HG03135 (cell line): ENCODE measurements at regions not wholly inside any gene's neighbourhood (a gene's known extent, or its start where the extent isn't known, plus 50 kb on each side); places are given as distances from the start of the nearest gene placed in this dataset.
"Not testable (repeated sequence)": the region's sequence is repeated elsewhere in the genome, so short reads cannot be mapped to it uniquely, and the experiment has no call there.

ENCODE experiments used
- ATAC-seq: cut with Tn5 transposase; IDR thresholded peaks from one replicate; pipeline ENCODE4 v1.9.1; 2021; ENCODE audit warnings: mild to moderate bottlenecking, moderate library complexity; ENCODE audit not compliant: unreplicated experiment

DNA sequence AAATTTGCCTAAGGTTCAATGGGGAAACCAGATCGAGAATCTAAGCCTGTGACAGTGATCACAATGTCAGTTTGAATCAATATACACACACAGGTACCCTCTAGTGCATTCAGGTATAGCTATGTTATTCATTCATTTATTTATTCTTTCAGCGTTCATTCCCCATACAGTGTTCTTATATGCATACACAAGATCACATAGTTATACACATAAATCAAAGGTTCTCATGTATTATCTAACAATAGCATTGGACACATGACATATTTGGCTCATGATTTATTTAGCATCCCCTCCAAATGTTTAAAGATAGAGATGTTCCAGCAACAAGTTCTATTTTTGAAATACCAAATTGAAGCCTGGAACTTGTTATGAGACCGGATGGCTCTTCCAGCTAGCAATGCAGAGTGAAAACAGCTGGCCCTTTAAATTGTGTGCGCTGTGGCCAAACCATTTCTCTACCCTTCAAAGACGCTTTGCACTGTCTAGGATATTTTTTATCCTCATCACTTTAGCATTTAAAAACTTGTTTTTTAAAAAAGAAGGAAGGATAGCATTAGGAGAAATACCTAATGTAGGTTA is 131.0 kb downstream of the ATXN3L start:
- no peak for ATAC-seq

DNA sequence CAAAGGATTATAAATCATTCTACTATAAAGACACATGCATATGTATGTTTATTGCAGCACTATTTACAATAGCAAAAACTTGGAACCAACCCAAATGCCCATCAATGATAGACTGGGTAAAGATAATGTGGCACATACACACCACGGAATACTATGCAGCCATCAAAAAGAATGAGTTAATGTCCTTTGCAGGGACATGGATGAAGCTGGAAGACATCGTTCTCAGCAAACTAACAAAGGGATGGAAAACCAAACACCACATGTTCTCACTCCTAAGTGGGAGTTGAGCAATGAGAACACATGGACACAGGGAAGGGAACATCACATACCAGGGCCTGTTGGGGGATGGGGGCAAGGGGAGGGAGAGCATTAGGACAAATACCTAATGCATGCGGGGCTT is 133.2 kb downstream of the ATXN3L start:
- ATAC-seq: not testable (repeated sequence)

DNA sequence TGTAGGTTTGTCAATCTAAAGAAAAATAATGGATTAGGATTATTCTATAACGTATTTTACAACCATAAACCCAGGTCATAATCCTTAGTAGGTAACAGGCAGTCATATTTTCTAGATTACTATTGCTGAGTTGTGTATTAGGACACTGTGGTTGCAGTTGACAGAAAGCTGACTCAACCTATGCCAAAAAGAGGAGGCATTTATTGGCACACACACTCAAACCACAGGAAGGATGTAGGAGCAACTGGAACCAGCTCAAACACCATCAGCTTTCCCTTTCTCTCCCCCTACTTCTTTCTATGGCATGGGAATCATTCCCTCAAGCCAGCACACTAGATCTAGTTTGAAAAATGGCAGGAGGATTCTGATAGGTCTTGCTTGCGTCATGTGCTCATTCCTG is 136.4 kb upstream of the FAM9C start:
- ATAC-seq: no peak

- no peak for ATAC-seq
These were observed 135.2 kb upstream of the FAM9C start for GRCh38 chrX:13179586-13179985.

DNA sequence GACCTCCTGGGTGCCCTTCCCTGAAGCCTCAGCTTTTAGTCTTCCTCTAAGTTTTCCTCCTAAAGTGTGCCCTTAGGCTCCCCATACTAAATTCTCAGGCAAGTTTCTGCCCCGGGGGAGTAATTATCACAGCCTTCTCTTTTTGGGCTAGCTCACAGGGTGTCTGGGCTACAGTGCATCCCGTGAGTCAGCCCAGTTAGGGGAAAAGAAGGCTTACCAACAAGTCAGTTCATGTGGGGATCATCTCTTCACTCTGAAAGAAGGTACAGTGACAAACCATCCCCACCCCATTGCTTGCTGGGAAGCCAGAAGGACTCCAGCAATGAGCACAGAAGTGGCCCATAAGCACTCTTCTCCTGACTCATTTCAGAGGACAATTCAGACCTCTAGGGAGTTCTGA is 134.7 kb upstream of the FAM9C start:
- no peak for ATAC-seq

GRCh38 chrX:13177921-13178566 is 133.6 kb upstream of the FAM9C start:
- no peak for ATAC-seq

- ATAC-seq: no peak
These were observed 130.6 kb upstream of the FAM9C start for GRCh38 chrX:13175056-13175455.

GRCh38 chrX:13170966-13171558 is 126.6 kb upstream of the FAM9C start:
- ATAC-seq: no peak

DNA sequence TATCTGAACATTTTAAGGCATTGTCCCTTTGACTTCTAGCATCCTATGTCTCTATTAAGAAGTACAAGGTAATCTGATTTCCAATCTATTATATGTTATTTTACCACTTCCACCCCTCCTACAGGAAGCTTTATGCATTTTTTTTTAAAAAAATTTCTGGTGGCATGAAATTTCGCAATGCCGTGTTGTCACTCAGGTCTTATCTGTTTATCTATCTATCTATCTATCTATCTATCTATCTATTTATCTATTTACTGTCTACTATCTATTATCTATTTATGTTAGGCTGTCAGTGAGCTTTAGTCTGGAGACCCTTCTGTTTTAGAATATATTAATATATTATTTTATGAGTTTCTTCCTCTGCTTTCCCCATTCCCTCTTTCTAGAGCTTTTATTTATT is 125.3 kb upstream of the FAM9C start:
- ATAC-seq: no peak

DNA sequence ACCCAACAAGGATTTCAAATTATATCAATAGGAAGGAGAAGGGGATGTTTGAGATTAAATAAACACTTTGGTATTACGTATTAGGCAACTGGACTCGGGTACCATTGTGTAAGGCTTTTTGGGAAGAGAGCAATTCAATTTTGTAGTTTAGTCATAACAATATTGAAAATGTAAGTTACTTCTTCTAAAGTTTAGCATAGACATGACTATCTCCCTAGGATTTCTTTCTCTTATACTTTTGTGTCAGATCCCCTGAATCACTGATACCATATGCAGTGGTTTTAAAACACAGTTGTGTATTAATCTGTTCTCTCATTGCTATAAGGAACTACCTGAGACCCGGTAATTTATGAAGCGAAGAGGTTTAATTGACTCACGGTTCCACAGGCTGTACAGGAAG is 123.8 kb upstream of the FAM9C start:
- ATAC-seq: no peak

DNA sequence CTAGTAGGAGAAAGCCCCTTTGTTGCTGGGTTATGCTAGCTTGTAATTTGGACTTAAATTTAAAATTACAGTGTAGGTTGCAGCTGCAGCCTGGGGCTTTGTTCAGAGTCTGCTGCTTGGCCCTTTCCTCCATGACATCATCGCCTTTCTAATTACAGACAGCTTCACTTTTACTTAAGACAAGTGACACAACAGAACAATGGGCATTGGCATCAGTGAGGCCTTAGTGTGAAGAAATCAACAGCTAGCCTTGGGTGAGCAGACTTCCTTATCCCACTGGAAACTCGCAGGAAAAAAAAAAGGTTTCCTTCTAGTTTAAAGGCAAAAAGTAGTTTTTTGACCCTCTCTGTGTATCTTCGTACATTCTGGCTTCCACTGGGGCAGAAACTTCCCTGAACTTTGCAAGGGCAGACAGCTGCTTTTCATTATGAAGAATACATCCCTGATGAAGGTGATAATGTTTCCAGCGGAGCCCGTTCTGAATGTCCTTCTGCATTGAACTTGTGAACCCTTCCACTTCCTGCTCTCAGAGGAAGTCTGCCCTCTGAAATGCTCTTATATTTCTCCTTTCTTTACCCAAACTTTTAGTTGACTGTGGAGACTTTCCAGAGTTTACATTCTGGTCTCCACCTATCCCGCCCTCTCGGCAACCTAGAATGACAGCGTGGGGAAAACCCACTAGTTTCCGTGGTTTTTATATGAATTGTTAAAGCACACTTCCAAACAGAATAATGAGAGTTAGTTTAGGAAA is 123.2 kb upstream of the FAM9C start:
- ATAC-seq: no peak

GRCh38 chrX:13165266-13166189 is 121.1 kb upstream of the FAM9C start:
- no peak for ATAC-seq

DNA sequence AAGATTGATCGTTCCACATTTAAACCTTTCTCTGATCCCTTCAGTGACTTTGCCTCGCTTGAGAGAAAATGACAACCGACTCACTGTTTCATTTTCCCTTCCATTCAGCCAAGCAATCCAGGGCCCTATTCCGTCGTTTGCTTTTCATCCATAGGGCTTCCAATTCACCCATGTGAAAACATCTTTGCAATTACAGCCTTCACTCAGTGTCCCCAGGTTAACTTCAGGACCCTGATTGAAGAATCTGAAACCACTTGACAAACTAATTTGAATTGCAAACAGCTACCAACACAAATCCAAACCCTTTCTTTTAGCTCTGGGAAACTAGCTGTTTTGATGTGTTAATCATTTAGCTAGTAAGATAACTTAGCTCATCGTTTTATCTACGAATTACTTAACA is 120.2 kb upstream of the FAM9C start:
- no peak for ATAC-seq

DNA sequence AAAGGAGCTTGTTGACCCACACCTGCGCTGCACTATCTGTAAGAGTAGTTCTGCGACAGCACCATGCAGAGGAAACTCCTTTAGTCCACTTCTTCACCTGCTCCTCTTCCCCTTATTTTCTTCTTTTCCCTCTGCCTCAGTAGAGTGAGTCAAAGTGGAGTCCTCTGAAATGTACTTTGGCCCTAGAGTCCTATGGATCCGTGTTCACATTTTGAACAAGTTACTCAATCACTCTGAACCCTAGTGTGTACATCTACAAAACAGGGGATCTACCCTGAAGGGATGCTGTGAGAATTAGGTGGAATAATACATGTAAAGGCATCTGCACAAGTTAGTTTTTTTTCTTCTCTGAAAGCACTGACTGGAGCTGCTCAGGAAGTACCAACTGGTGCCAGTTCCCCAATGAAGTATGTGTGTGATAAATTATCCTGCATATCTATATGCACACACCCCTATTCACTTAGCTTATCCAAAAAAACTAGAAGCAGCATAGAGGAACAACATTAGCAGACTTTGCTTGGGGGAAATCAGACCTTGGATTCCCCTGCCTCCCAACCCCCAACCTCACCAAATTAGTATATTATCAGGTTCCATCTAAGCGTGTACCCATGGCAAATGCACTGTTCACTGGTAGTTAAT is 118.5 kb upstream of the FAM9C start:
- ATAC-seq: no peak

- no peak for ATAC-seq
These were observed 115.5 kb upstream of the FAM9C start for GRCh38 chrX:13159886-13160285.

DNA sequence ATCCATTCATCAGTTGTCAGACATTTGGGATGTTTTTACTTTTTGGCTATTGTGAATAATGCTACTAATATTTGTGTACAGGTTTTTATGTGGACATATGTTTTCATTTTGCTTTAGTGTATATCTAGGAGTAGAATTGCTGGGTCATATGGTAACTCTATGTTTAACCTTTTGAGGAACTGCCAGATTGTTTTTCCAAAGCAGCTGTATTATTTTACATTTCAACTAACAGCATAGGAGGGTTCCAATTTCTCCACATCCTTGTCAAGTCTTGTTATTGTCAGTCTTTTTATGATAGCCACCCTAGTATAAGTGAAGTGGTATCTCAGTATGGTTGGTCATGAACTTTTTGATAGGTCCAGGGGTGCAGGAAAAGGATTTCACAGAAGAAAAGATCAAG is 114.5 kb upstream of the FAM9C start:
- ATAC-seq: no peak

DNA sequence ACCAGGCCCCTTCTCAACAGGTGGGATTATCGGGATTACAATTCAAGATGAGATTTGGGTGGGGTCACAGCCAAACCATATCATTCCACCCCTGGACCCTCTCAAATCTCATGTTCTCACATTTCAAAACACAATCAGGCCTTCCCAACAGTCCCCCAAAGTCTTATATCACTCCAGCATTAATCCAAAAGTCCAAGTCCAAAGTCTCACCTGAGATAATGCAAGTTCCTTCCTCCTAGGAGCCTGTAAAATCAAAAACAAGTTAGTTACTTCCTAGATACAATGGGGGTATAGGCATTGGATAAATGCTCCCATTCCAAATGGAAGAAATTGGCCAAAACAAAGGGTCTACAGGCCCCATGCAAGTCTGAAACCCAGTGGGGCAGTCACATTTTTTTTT is 111.1 kb upstream of the FAM9C start:
- not testable (repeated sequence) for ATAC-seq

- ATAC-seq: no peak
These were observed 109.4 kb upstream of the FAM9C start for GRCh38 chrX:13153796-13154195.

DNA sequence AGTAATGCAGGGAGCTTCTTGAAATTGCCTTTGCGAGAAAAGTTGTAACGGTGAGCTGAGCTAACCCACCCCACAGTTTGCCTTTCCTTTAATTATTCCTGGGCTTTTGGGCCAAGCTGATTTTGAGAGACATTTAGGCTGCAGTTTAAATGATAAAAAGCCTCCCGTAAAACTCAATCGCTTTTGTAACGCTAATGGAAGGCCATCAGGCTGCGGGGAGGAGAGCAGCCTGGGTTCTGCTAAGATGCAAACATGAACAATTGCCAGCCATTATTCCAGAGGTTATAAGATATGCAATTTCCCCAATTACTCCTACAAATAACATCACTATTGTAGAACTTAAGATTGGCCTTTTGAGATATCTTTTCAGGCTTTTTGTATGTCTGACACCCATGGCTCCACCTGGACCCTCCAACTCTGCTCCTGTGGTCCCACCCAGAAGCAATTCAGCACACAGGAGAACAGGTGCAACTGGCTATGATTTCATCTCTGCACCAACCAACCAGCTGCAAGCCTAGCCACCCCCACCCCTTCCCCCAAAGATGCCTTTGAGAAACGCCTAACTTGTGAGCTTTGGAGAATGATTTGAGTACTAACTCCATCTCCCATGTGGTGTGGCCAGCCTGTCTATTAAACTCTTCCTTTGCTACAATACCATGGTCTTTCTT is 108.2 kb upstream of the FAM9C start:
- ATAC-seq: no peak
